ENCODE measurements at regions not wholly inside any gene's neighbourhood (a gene's known extent, or its start where the extent isn't known, plus 50 kb on each side); places are given as distances from the start of the nearest gene placed in this dataset.

- TF ChIP-seq CTCF (IDR thresholded peaks at IDR 0.05), result no peak
- Histone ChIP-seq H3K36me3 (no peaks in the 10 kb centered on the region), H3K9me3 (no peaks in the 10 kb centered on the region), H3K4me3 (no peak overlapping the region), H3K4me1 (no peaks in the 10 kb centered on the region), H3K27me3 (no peaks in the 10 kb centered on the region), H3K27ac (no peak overlapping the region)
- DNase-seq (no peak), ATAC-seq (no peak)
- intact Hi-C loops (cut with DNase I), result no loop called here
- WGBS, 2 donors, result 77 to 78% methylated on average over 4 of the region's 4 CpGs
Observed at GRCh38 chr1:82844911-82845827, 1044.4 kb downstream of the ADGRL2 start.

GRCh38 chr1:82844447-82844846 is 1043.7 kb downstream of the ADGRL2 start:
- 98 to 100% methylated on average over 2 of the region's 2 CpGs for WGBS, 2 donors
- ATAC-seq (no peak), DNase-seq (no peak)
- intact Hi-C loops (cut with DNase I), result no loop called here
- no peaks in the 10 kb centered on the region for H3K27me3 ChIP-seq
- H3K9me3 ChIP-seq, result no peaks in the 10 kb centered on the region
- H3K27ac ChIP-seq, result no peak overlapping the region
- H3K4me1 ChIP-seq, result no peaks in the 10 kb centered on the region
- H3K4me3 ChIP-seq, result no peak overlapping the region
- TF ChIP-seq CTCF (IDR thresholded peaks at IDR 0.05), result no peak
- H3K36me3 ChIP-seq, result no peaks in the 10 kb centered on the region

GRCh38 chr1:82843876-82844275 is 1043.1 kb downstream of the ADGRL2 start:
- H3K27ac ChIP-seq, result no peak overlapping the region
- H3K27me3 ChIP-seq, result no peaks in the 10 kb centered on the region
- intact Hi-C loops (cut with DNase I), result no loop called here
- ATAC-seq (no peak), DNase-seq (no peak)
- TF ChIP-seq CTCF (IDR thresholded peaks at IDR 0.05), result no peak
- H3K36me3 ChIP-seq, result no peaks in the 10 kb centered on the region
- no peaks in the 10 kb centered on the region for H3K9me3 ChIP-seq
- WGBS, 2 donors, result 95 to 97% methylated on average over 10 of the region's 10 CpGs
- no peaks in the 10 kb centered on the region for H3K4me1 ChIP-seq
- no peak overlapping the region for H3K4me3 ChIP-seq

- Histone ChIP-seq H3K4me1 (peaks cover 0 to 9% (median 0%) of the 10 kb centered on the region in 9 donors), H3K9me3 (no peaks in the 10 kb centered on the region), H3K27ac (no peak overlapping the region), H3K36me3 (no peaks in the 10 kb centered on the region), H3K27me3 (no peaks in the 10 kb centered on the region), H3K4me3 (no peak overlapping the region)
- DNase-seq (no peak), ATAC-seq (no peak)
- no peak for TF ChIP-seq CTCF (IDR thresholded peaks at IDR 0.05)
- intact Hi-C loops (cut with DNase I), result no loop called here
- 45 to 48% methylated on average over 2 of the region's 2 CpGs for WGBS, 2 donors
Observed at GRCh38 chr1:82840192-82840591, 1039.5 kb downstream of the ADGRL2 start.
